HEK293T (cell line): ENCODE measurements at regions not wholly inside any gene's neighbourhood (a gene's known extent, or its start where the extent isn't known, plus 50 kb on each side); places are given as distances from the start of the nearest gene placed in this dataset.
"Not testable (repeated sequence)": the region's sequence is repeated elsewhere in the genome, so short reads cannot be mapped to it uniquely, and the experiment has no call there.

ENCODE experiments used
- CTCF ChIA-PET: fragments of 350-600 bp; formaldehyde crosslinking; extraction: SDS; loops from one replicate; lab custom pipeline; 2021; ENCODE audit warnings: antibody characterized with exemption, inconsistent platforms; lab: Yijun Ruan, JAX
- POLR2A ChIA-PET: fragments of 350-600 bp; formaldehyde crosslinking; extraction: SDS; loops from one replicate; lab custom pipeline; 2020; ENCODE audit warnings: antibody characterized with exemption, inconsistent platforms; lab: Yijun Ruan, JAX
- DNase-seq: peaks from one replicate; pipeline ENCODE4 v3.0.0; 2012; ENCODE audit warnings: mixed read lengths; ENCODE audit errors: extremely low spot score
- ARNT ChIP-seq: fragments of 450-650 bp; IDR thresholded peaks from 2 replicates; pipeline ENCODE4 v1.6.1; 2017; ENCODE audit warnings: mild to moderate bottlenecking
- BHLHE40 ChIP-seq: fragments of 450-650 bp; IDR thresholded peaks from 2 replicates; pipeline ENCODE4 v1.6.1; 2016; ENCODE audit warnings: mild to moderate bottlenecking, moderate library complexity, borderline replicate concordance
- CTBP1 ChIP-seq: fragments of 450-650 bp; IDR thresholded peaks from 2 replicates; pipeline ENCODE4 v1.6.1; 2016; ENCODE audit warnings: borderline replicate concordance
- FOXA1 ChIP-seq: fragments of 450-650 bp; IDR thresholded peaks from 2 replicates; pipeline ENCODE4 v1.6.1; 2016; ENCODE audit warnings: mild to moderate bottlenecking
- FOXK2 ChIP-seq: fragments of 450-650 bp; IDR thresholded peaks from 2 replicates; pipeline ENCODE4 v1.6.1; 2016; ENCODE audit warnings: mild to moderate bottlenecking
- FOXM1 ChIP-seq: fragments of 450-650 bp; IDR thresholded peaks from 2 replicates; pipeline ENCODE4 v1.6.1; 2017; ENCODE audit warnings: mild to moderate bottlenecking, borderline replicate concordance
- HDGF ChIP-seq: fragments of 450-650 bp; IDR thresholded peaks from 2 replicates; pipeline ENCODE4 v1.6.1; 2017; ENCODE audit warnings: antibody characterized with exemption, borderline replicate concordance
- L3MBTL2 ChIP-seq: fragments of 450-650 bp; conservative IDR thresholded peaks from 2 replicates; pipeline ENCODE4 v1.6.1; 2016; ENCODE audit warnings: mild to moderate bottlenecking
- LEF1 ChIP-seq: fragments of 450-650 bp; IDR thresholded peaks from 2 replicates; pipeline ENCODE4 v1.6.1; 2017; ENCODE audit warnings: mild to moderate bottlenecking, borderline replicate concordance
- NFRKB ChIP-seq: fragments of 450-650 bp; IDR thresholded peaks from 2 replicates; pipeline ENCODE4 v1.6.1; 2016; ENCODE audit warnings: mild to moderate bottlenecking, moderate library complexity
- PKNOX1 ChIP-seq: fragments of 450-650 bp; IDR thresholded peaks from 2 replicates; pipeline ENCODE4 v1.6.1; 2016
- SP1 ChIP-seq: fragments of 450-650 bp; IDR thresholded peaks from 2 replicates; pipeline ENCODE4 v1.6.1; 2017
- SUZ12 ChIP-seq: fragments of 450-650 bp; IDR thresholded peaks from 2 replicates; pipeline ENCODE4 v1.6.1; 2016; ENCODE audit warnings: mild to moderate bottlenecking
- TARDBP ChIP-seq: fragments of 450-650 bp; IDR thresholded peaks from 2 replicates; pipeline ENCODE4 v1.6.1; 2016
- ZNF384 ChIP-seq: fragments of 450-650 bp; IDR thresholded peaks from 2 replicates; pipeline ENCODE4 v1.6.1; 2016

DNA sequence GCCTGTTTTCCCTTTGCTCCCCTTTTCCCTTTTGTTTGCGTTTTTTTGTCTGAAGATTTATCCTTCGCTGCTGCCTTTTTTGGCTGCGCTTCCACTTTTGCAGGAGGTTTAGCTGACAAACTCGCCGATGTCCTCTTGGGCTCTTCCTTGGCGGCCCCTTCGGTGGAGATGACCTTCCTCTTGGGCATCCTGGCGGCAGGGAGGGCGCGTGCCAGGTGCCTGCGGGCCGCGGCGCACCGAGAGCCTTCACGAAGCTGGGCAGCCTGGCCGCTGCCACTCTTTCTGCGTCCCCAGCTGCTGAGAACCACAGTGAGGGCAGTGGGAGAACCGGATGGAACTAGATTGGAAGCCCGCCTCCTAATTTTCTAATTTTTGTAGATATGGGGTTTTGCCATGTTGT is 197.1 kb upstream of the C2CD4B start:
- ChIA-PET CTCF (no interaction called here), POLR2A (no interaction called here)
- no peak for TF ChIP-seq NFRKB
- no peak for TF ChIP-seq L3MBTL2
- TF ChIP-seq SP1, result no peak
- TF ChIP-seq TARDBP, result no peak
- TF ChIP-seq ZNF384, result no peak
- no peak for TF ChIP-seq LEF1
- no peak for TF ChIP-seq ARNT
- no peak for TF ChIP-seq SUZ12
- no peak for TF ChIP-seq FOXM1
- TF ChIP-seq PKNOX1, result no peak
- TF ChIP-seq FOXK2, result no peak
- no peak for TF ChIP-seq BHLHE40
- TF ChIP-seq CTBP1, result no peak
- no peak for TF ChIP-seq FOXA1
- no peak for DNase-seq

DNA sequence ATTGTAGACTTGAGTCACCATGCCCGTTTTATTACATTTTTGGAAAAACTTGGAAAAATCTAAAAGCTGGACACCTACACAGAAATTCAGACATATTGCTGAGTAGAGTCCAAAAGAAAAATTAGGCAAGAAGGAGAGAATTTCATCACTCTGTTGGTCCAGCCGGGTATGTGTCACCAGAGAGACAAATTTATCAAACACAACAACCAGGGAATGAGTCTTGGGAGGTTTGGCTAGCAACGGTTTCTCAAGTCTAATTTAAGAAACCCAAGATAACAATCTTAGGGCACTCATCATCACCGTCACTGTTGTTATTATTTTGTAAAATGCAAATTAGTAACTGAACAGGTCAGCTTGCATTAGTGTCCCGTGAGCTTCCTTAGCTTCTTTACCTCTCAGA is 197.5 kb upstream of the C2CD4B start:
- no peak for DNase-seq
- ChIA-PET CTCF (no interaction called here), POLR2A (no interaction called here)
- no peak for TF ChIP-seq LEF1
- TF ChIP-seq ZNF384, result no peak
- no peak for TF ChIP-seq SUZ12
- TF ChIP-seq FOXM1, result no peak

DNA sequence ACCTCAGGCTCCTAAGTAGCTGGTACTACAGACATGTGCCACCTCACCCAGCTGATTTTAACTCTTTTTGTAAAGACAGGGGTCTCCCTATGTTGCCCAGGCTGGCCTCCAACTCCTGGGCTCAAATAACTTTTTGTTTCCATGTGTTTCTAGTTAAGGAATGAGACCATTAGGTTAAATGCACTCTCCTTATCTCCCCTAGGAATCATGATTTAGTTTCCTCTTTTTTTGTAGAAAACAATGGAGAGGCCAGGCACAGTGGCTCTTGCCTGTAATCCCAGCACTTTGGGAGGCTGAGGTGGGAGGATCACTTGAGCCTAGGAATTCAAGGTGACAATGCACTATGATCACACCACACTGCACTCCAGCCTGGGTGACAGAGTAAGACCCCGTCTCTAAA is 198.8 kb upstream of the C2CD4B start:
- no peak for TF ChIP-seq PKNOX1
- no peak for TF ChIP-seq FOXA1
- TF ChIP-seq L3MBTL2, result no peak
- TF ChIP-seq CTBP1, result no peak
- no peak for TF ChIP-seq ZNF384
- no peak for TF ChIP-seq FOXM1
- no peak for TF ChIP-seq TARDBP
- TF ChIP-seq LEF1, result no peak
- TF ChIP-seq SP1, result no peak
- TF ChIP-seq FOXK2, result no peak
- no peak for TF ChIP-seq HDGF
- ChIA-PET POLR2A (no interaction called here), CTCF (no interaction called here)
- no peak for DNase-seq

DNA sequence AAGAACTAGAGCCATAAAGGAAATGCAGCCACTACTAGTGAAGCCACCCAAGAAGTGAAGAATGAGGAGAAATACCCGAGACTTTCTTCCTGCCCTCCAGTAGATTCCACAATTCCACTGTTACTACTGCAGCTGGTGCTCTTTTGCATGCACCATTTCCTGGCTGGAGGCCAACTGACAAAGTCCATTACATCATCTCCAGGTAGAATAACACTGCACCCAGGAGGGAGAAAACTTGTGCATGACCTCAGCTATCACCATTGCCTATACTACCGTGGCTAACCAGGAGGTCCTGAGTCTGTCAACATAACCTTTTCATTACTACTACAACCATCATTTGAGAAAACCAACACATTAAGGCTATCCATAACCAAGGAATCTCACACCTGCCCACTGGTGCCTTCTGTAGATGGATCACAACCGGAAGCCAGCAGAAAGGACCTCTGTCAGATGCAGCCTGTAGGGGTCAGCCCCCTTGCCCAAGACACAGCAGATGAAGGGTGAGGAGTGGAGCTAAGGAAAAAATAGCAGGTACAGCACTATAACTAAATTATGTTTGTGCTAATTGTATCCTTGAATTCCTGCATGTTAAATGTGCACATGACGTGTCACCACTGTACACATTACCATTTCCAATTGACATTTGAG is 200.8 kb upstream of the C2CD4B start:
- CTCF ChIA-PET, result no interaction called here
- TF ChIP-seq NFRKB (no peak), PKNOX1 (no peak), TARDBP (no peak), LEF1 (no peak), BHLHE40 (no peak), L3MBTL2 (no peak), FOXA1 (no peak)
- DNase-seq, result no peak
- POLR2A ChIA-PET, result interaction anchor here (0.6 kb wide), 1 partner anchor 28 kb away, joined by 4 read pairs; no protein-coding TSS in a partner anchor

- CTCF ChIA-PET, result no interaction called here
- no peak for DNase-seq
- TF ChIP-seq FOXK2 (no peak), FOXA1 (no peak), PKNOX1 (no peak), ZNF384 (no peak)
- POLR2A ChIA-PET, result no interaction called here
Measured at GRCh38 chr15:62369454-62369853, 204.4 kb upstream of the C2CD4B start.

GRCh38 chr15:62371683-62372082 is 206.6 kb upstream of the C2CD4B start:
- POLR2A ChIA-PET, CTCF ChIA-PET: not testable (repeated sequence)

More at GRCh38 chr15:62371683-62372082, 206.6 kb upstream of the C2CD4B start:
- DNase-seq, result not testable (repeated sequence)
